ENCODE measurements at regions not wholly inside any gene's neighbourhood (a gene's known extent, or its start where the extent isn't known, plus 50 kb on each side); places are given as distances from the start of the nearest gene placed in this dataset.

- TF ChIP-seq CTCF (IDR thresholded peaks at IDR 0.05; ENCODE audit: low read length): no peak
- TF ChIP-seq EZH2 (IDR thresholded peaks at IDR 0.05; ENCODE audit: borderline replicate concordance, low read length): no peak
These were observed 153.7 kb downstream of the CAVIN4 start for GRCh38 chr9:100731557-100731956.
